HL-60 (cell line): ENCODE measurements at regions not wholly inside any gene's neighbourhood (a gene's known extent, or its start where the extent isn't known, plus 50 kb on each side); places are given as distances from the start of the nearest gene placed in this dataset.

ENCODE experiments used
- DNase-seq, 2 experiments: peaks; one replicate each; pipeline ENCODE4 v3.0.0-alpha.2; 2010 to 2020; ENCODE audit warnings: low read depth in 1 of 2, low spot score in 1 of 2
- H3K27ac ChIP-seq: fragments of 250-450 bp; sonication (Bioruptor Pico); replicated peaks from 2 replicates; pipeline ENCODE4 v1.5.1; 2020; ENCODE audit warnings: mild to moderate bottlenecking, moderate library complexity
- H3K27me3 ChIP-seq: fragments of 250-450 bp; sonication (Bioruptor Pico); 2 replicates; pipeline ENCODE4 v1.5.1; 2021; ENCODE audit warnings: mild to moderate bottlenecking, moderate library complexity; ENCODE audit not compliant: insufficient read depth, poor library complexity, severe bottlenecking
- H3K4me3 ChIP-seq: replicated peaks from 2 replicates; pipeline ENCODE4 v1.5.1; 2011; ENCODE audit warnings: mild to moderate bottlenecking, control low read depth, low read length; ENCODE audit not compliant: insufficient read depth
- CTCF ChIP-seq: IDR thresholded peaks from one replicate; pipeline ENCODE4 v1.5.1; 2011; ENCODE audit warnings: low read length, control low read depth, inconsistent platforms; ENCODE audit not compliant: insufficient read depth
- GABPA ChIP-seq: IDR thresholded peaks from 2 replicates; pipeline ENCODE4 v1.6.1; 2012; ENCODE audit warnings: low read depth
- POLR2AphosphoS5 ChIP-seq: IDR thresholded peaks from 2 replicates; pipeline ENCODE4 v1.6.1; 2012; ENCODE audit warnings: low read depth
- SPI1 ChIP-seq: IDR thresholded peaks from 2 replicates; pipeline ENCODE4 v1.6.1; 2012; ENCODE audit warnings: low read depth, mild to moderate bottlenecking, borderline replicate concordance
- TF ChIP-seq, protein P1 (sequence below): IDR thresholded peaks from 2 replicates; pipeline ENCODE4 v1.6.1; 2012; ENCODE audit warnings: low read depth; ENCODE audit not compliant: insufficient replicate concordance

GRCh38 chr18:55981712-55982475 is 393.9 kb upstream of the TCF4 start:
- no peak for DNase-seq
- Histone ChIP-seq H3K27ac (no peak overlapping the region), H3K4me3 (no peak overlapping the region)

DNA sequence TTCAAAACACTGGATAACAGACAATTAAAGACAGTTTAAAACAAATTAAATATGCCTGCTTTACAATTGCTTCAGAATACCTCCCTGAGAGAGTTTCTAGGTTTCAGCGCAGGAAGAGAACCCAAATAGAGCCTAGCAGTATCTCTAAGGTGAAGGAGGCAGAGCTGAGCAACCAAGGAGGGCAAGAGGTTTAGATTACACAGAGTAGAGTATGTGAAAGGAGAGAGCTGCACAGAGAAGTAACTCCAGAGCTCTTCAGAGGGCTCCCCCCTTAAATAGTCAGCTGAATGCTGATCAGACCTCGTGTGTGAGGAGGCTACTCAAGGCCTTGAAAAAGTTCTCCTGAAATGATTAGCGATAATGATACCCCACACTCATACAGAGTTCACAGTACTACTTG is 386.5 kb upstream of the TCF4 start:
- TF ChIP-seq POLR2AphosphoS5, result no peak
- TF ChIP-seq SPI1, result no peak
- TF ChIP-seq GABPA, result no peak
- no peak for TF ChIP-seq CTCF
- TF ChIP-seq, protein P1, sequence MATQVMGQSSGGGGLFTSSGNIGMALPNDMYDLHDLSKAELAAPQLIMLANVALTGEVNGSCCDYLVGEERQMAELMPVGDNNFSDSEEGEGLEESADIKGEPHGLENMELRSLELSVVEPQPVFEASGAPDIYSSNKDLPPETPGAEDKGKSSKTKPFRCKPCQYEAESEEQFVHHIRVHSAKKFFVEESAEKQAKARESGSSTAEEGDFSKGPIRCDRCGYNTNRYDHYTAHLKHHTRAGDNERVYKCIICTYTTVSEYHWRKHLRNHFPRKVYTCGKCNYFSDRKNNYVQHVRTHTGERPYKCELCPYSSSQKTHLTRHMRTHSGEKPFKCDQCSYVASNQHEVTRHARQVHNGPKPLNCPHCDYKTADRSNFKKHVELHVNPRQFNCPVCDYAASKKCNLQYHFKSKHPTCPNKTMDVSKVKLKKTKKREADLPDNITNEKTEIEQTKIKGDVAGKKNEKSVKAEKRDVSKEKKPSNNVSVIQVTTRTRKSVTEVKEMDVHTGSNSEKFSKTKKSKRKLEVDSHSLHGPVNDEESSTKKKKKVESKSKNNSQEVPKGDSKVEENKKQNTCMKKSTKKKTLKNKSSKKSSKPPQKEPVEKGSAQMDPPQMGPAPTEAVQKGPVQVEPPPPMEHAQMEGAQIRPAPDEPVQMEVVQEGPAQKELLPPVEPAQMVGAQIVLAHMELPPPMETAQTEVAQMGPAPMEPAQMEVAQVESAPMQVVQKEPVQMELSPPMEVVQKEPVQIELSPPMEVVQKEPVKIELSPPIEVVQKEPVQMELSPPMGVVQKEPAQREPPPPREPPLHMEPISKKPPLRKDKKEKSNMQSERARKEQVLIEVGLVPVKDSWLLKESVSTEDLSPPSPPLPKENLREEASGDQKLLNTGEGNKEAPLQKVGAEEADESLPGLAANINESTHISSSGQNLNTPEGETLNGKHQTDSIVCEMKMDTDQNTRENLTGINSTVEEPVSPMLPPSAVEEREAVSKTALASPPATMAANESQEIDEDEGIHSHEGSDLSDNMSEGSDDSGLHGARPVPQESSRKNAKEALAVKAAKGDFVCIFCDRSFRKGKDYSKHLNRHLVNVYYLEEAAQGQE, result no peak
- no peak for DNase-seq
- no peaks in the 10 kb centered on the region for H3K27me3 ChIP-seq
- H3K4me3 ChIP-seq, result no peak overlapping the region
- H3K27ac ChIP-seq, result no peak overlapping the region

More at GRCh38 chr18:55981712-55982475, 393.9 kb upstream of the TCF4 start:
- TF ChIP-seq, protein P1, result no peak
- TF ChIP-seq GABPA (no peak), CTCF (no peak), POLR2AphosphoS5 (no peak), SPI1 (no peak)
- no peaks in the 10 kb centered on the region for H3K27me3 ChIP-seq

DNA sequence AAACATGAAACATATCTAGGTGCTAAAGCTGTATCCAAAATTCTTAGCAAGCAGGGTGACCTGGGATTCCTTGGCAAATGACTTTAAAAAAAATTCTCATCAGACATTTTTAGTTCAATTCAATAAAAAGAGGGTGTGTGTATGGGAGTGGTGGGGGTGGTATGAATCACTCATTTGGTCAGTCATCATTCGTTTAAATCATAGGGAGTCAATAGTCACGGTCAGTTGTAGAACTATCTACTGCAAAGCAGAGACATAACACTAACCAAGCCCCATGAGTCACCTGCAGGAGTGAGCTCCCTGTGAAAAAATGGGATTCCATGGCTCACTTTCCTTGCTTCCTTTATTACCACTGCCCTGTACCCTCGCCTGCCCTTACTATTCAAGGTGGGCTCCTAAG is 380.6 kb upstream of the TCF4 start:
- no peak overlapping the region for H3K4me3 ChIP-seq
- H3K27ac ChIP-seq, result no peak overlapping the region
- no peak for TF ChIP-seq POLR2AphosphoS5
- TF ChIP-seq, protein P1, result no peak
- TF ChIP-seq CTCF, result no peak
- TF ChIP-seq GABPA, result no peak
- no peak for TF ChIP-seq SPI1
- H3K27me3 ChIP-seq, result no peaks in the 10 kb centered on the region
- DNase-seq, result no peak
